ENCODE measurements at regions not wholly inside any gene's neighbourhood (a gene's known extent, or its start where the extent isn't known, plus 50 kb on each side); places are given as distances from the start of the nearest gene placed in this dataset.

DNA sequence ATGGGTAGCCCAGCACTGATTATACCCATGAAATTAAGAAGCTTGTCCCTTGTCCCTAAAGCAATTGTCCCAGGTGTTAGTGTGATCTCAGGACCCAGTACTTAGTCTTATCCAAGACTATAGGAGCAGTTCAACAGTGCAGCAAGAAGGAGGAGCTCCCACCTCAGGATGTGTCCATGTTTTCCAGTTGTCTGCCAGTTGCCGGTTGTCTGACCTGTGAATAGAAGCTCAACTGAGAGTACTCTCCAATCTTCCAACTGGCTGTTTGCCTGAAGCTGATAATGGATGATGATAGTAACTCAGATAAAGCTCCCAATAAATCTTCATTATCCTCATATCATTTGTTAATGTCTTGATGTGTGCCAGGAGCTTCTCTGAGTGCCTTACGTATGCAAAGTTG lies 107.2 kb upstream of the HTR2A start:
- CTCF ChIA-PET, result no interaction called here
- no peak for ATAC-seq
- Mint-ChIP-seq H3K27me3 (peaks cover 4 to 42% (median 29%) of the 10 kb centered on the region in 5 donors), H3K4me3 (no peak overlapping the region), H3K36me3 (no peaks in the 10 kb centered on the region), H3K27ac (no peak overlapping the region), H3K9me3 (peaks cover 0 to 3% (median 0%) of the 10 kb centered on the region in 11 donors), H3K4me1 (no peaks in the 10 kb centered on the region)
- no peaks in the 10 kb centered on the region for H3K27me3 ChIP-seq (ENCODE audit: control insufficient read depth in 2 of 2, insufficient read depth in 2 of 2, low read length in 2 of 2)
- H3K27ac ChIP-seq (ENCODE audit: low read depth, low read length), result no peak overlapping the region
- H3K9me3 ChIP-seq (ENCODE audit: control insufficient read depth in 2 of 3, low read length in 3 of 3), result no peaks in the 10 kb centered on the region
- DNase-seq, result no peak
- H3K4me3 ChIP-seq (ENCODE audit: low read length), result no peak overlapping the region
- intact Hi-C loops (cut with micrococcal nuclease), result no loop called here
- H3K4me1 ChIP-seq (ENCODE audit: control insufficient read depth in 2 of 2, insufficient read depth in 2 of 2, low read length in 2 of 2), result no peaks in the 10 kb centered on the region
- POLR2A ChIA-PET, result no interaction called here
- no peaks in the 10 kb centered on the region for H3K36me3 ChIP-seq (ENCODE audit: control insufficient read depth in 2 of 3, insufficient read depth in 3 of 3, low read length in 3 of 3)

DNA sequence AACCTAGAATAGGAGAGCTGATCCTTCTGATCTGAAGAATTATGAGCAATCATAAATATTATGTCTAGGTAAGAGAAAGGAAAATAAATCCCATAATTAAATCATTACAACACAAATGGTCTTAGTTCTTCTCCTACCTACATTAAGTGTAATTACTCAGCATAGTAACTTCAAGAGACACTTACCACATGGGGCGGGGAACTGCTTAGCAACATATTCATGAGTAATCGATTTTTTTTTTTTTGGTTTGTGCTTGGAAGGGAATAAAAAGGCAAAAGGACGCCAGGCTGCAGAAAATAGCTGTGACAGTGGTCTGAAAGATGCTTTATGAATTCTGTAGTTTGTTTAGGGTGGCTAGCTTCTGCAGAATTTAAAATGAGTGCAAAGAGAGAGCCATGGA lies 103.3 kb upstream of the HTR2A start:
- Histone ChIP-seq H3K9me3 (ENCODE audit: control insufficient read depth in 2 of 3, low read length in 3 of 3) (no peaks in the 10 kb centered on the region), H3K27me3 (ENCODE audit: control insufficient read depth in 2 of 2, insufficient read depth in 2 of 2, low read length in 2 of 2) (no peaks in the 10 kb centered on the region), H3K4me3 (ENCODE audit: low read length) (no peak overlapping the region), H3K36me3 (ENCODE audit: control insufficient read depth in 2 of 3, insufficient read depth in 3 of 3, low read length in 3 of 3) (no peaks in the 10 kb centered on the region), H3K4me1 (ENCODE audit: control insufficient read depth in 2 of 2, insufficient read depth in 2 of 2, low read length in 2 of 2) (no peaks in the 10 kb centered on the region), H3K27ac (ENCODE audit: low read depth, low read length) (no peak overlapping the region)
- ATAC-seq (no peak), DNase-seq (no peak)
- Mint-ChIP-seq H3K4me3 (no peak overlapping the region), H3K27ac (no peak overlapping the region), H3K4me1 (peaks cover 0 to 2% (median 0%) of the 10 kb centered on the region in 7 donors), H3K36me3 (no peaks in the 10 kb centered on the region), H3K27me3 (peaks cover 4 to 45% (median 24%) of the 10 kb centered on the region in 5 donors), H3K9me3 (no peaks in the 10 kb centered on the region)
- ChIA-PET POLR2A (no interaction called here), CTCF (no interaction called here)
- intact Hi-C loops (cut with micrococcal nuclease), result no loop called here

DNA sequence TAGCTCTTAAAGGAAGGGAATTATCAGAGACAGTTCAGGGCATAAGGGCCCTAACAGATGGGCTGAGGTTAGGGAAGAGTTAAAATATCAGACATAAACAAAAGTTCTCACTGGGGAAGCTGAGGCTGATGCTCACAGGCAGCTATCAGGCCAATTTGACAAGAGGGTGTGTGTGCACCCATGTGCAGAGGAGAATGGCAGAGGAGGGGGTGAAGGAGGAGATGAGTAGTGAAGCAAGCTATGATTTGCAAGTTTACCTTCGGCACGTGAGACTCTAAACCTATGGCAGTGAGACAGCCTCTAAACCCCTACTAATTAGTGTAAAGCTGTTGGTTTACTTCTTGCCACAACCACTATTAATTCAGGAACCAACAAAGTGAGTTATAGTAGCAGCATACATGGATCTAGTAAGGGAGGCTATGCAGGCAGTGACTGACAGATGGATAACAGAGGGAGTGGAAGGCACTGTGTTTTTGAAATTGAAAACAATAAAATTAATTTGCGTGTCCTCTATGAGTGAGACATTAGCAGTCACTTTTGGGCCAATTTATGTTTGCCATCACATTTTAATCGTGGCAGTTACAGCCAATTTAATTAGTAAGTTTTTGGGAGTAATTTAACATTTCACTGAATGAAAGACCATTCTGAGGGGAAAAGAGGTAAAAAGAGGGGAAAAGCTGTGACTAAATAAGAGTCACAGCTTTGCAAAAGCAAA lies 99.6 kb upstream of the HTR2A start:
- no peak overlapping the region for H3K4me3 ChIP-seq (ENCODE audit: low read length)
- H3K27ac ChIP-seq (ENCODE audit: low read depth, low read length), result no peak overlapping the region
- no peaks in the 10 kb centered on the region for H3K9me3 ChIP-seq (ENCODE audit: control insufficient read depth in 2 of 3, low read length in 3 of 3)
- H3K4me1 ChIP-seq (ENCODE audit: control insufficient read depth in 2 of 2, insufficient read depth in 2 of 2, low read length in 2 of 2), result no peaks in the 10 kb centered on the region
- H3K36me3 Mint-ChIP-seq, result no peaks in the 10 kb centered on the region
- H3K27me3 Mint-ChIP-seq, result peaks cover 0 to 34% (median 8%) of the 10 kb centered on the region in 5 donors
- intact Hi-C loops (cut with micrococcal nuclease), result no loop called here
- H3K27ac Mint-ChIP-seq, result no peak overlapping the region
- H3K27me3 ChIP-seq (ENCODE audit: control insufficient read depth in 2 of 2, insufficient read depth in 2 of 2, low read length in 2 of 2), result no peaks in the 10 kb centered on the region
- ChIA-PET POLR2A (no interaction called here), CTCF (no interaction called here)
- H3K4me3 Mint-ChIP-seq, result no peak overlapping the region
- no peaks in the 10 kb centered on the region for H3K36me3 ChIP-seq (ENCODE audit: control insufficient read depth in 2 of 3, insufficient read depth in 3 of 3, low read length in 3 of 3)
- peaks cover 0 to 2% (median 0%) of the 10 kb centered on the region in 7 donors for H3K4me1 Mint-ChIP-seq
- peaks cover 0 to 4% (median 0%) of the 10 kb centered on the region in 11 donors for H3K9me3 Mint-ChIP-seq
- ATAC-seq (no peak), DNase-seq (no peak)

DNA sequence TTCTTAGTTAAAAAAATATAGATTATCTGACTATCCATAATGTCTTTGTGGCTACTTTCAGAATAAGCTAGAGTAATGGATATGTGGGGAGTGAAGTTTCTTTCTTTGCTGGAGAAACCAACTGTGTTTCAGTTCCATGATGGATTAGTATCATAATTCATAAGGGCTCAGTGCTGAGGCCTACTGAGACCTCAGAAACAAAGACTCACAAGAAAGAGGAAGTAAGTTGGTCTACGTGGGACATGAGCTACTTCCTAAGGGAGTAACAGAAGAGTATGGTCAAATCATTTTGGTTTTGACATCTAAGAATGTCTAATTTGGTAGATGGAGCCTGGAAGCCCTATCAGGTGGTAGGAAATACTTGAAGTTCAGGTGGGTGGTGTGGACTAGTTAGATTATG lies 99.0 kb upstream of the HTR2A start:
- Mint-ChIP-seq H3K36me3 (no peaks in the 10 kb centered on the region), H3K4me1 (peaks cover 0 to 2% (median 0%) of the 10 kb centered on the region in 7 donors), H3K27me3 (peaks cover 0 to 28% (median 2%) of the 10 kb centered on the region in 5 donors), H3K27ac (no peak overlapping the region), H3K4me3 (no peak overlapping the region), H3K9me3 (peaks cover 0 to 4% (median 0%) of the 10 kb centered on the region in 11 donors)
- intact Hi-C loops (cut with micrococcal nuclease), result no loop called here
- ATAC-seq (no peak), DNase-seq (no peak)
- Histone ChIP-seq H3K4me1 (ENCODE audit: control insufficient read depth in 2 of 2, insufficient read depth in 2 of 2, low read length in 2 of 2) (no peaks in the 10 kb centered on the region), H3K27ac (ENCODE audit: low read depth, low read length) (no peak overlapping the region), H3K36me3 (ENCODE audit: control insufficient read depth in 2 of 3, insufficient read depth in 3 of 3, low read length in 3 of 3) (no peaks in the 10 kb centered on the region), H3K9me3 (ENCODE audit: control insufficient read depth in 2 of 3, low read length in 3 of 3) (no peaks in the 10 kb centered on the region), H3K27me3 (ENCODE audit: control insufficient read depth in 2 of 2, insufficient read depth in 2 of 2, low read length in 2 of 2) (no peaks in the 10 kb centered on the region), H3K4me3 (ENCODE audit: low read length) (no peak overlapping the region)
- POLR2A ChIA-PET, result no interaction called here
- CTCF ChIA-PET, result no interaction called here

DNA sequence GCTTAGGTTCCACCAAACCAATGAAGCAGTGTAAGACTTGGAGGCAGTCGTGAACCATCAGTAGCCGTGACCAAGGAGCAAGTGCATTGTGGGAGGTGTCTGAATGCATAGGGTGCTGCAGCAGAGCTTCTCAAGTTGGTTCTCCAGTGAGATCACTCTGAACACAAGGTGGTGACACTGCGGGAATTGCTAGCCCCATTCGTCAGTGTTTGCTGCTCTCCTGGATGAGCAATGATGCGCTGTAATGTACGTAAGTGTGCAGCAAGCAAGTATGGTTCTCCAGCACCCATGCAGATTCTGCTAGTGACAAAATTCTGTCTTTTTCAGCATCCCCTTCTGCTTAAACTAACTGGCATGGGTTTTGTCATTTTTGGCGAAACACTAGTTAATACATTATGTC lies 97.6 kb upstream of the HTR2A start:
- H3K4me3 Mint-ChIP-seq, result no peak overlapping the region
- H3K4me1 Mint-ChIP-seq, result peaks cover 0 to 2% (median 0%) of the 10 kb centered on the region in 7 donors
- no peak overlapping the region for H3K4me3 ChIP-seq (ENCODE audit: low read length)
- DNase-seq (no peak), ATAC-seq (no peak)
- no peak overlapping the region for H3K27ac Mint-ChIP-seq
- no peaks in the 10 kb centered on the region for H3K36me3 ChIP-seq (ENCODE audit: control insufficient read depth in 2 of 3, insufficient read depth in 3 of 3, low read length in 3 of 3)
- ChIA-PET CTCF (no interaction called here), POLR2A (no interaction called here)
- H3K27ac ChIP-seq (ENCODE audit: low read depth, low read length), result no peak overlapping the region
- intact Hi-C loops (cut with micrococcal nuclease), result no loop called here
- no peaks in the 10 kb centered on the region for H3K36me3 Mint-ChIP-seq
- H3K9me3 ChIP-seq (ENCODE audit: control insufficient read depth in 2 of 3, low read length in 3 of 3), result no peaks in the 10 kb centered on the region
- no peaks in the 10 kb centered on the region for H3K27me3 ChIP-seq (ENCODE audit: control insufficient read depth in 2 of 2, insufficient read depth in 2 of 2, low read length in 2 of 2)
- no peaks in the 10 kb centered on the region for H3K4me1 ChIP-seq (ENCODE audit: control insufficient read depth in 2 of 2, insufficient read depth in 2 of 2, low read length in 2 of 2)
- peaks cover 0 to 34% (median 5%) of the 10 kb centered on the region in 5 donors for H3K27me3 Mint-ChIP-seq
- H3K9me3 Mint-ChIP-seq, result peaks cover 0 to 4% (median 0%) of the 10 kb centered on the region in 11 donors

DNA sequence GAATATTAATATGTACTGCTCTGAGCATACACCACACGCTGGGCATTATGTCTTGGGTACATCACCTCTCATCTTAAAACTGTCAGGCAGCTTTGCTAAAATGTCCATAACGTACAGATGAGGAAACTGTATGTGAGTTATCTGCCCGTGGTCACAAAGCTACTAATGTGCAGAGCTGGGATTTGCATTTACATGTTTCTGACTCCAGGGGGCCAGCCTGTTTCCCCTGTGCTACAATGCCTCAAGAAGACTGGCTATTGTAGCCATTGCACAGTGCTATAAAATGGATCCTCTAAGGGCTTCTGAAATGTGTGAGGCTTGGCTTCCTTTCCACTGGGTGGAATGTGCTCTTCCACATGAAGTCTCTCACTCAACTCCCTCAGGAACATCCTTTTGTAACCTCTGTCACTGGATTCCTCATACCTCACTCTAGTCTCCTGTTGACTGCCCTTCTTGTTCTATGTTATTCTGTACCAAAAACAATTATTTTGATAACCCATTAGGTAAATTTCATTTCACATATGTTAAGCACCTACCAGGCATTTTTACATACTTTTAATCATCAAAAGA lies 95.6 kb upstream of the HTR2A start:
- no peak overlapping the region for H3K27ac ChIP-seq (ENCODE audit: low read depth, low read length)
- intact Hi-C loops (cut with micrococcal nuclease), result no loop called here
- ATAC-seq (no peak), DNase-seq (no peak)
- no peak overlapping the region for H3K27ac Mint-ChIP-seq
- H3K9me3 ChIP-seq (ENCODE audit: control insufficient read depth in 2 of 3, low read length in 3 of 3), result no peaks in the 10 kb centered on the region
- peaks cover 0 to 4% (median 0%) of the 10 kb centered on the region in 11 donors for H3K9me3 Mint-ChIP-seq
- ChIA-PET CTCF (no interaction called here), POLR2A (no interaction called here)
- H3K27me3 ChIP-seq (ENCODE audit: control insufficient read depth in 2 of 2, insufficient read depth in 2 of 2, low read length in 2 of 2), result no peaks in the 10 kb centered on the region
- no peak overlapping the region for H3K4me3 Mint-ChIP-seq
- no peaks in the 10 kb centered on the region for H3K4me1 ChIP-seq (ENCODE audit: control insufficient read depth in 2 of 2, insufficient read depth in 2 of 2, low read length in 2 of 2)
- H3K4me3 ChIP-seq (ENCODE audit: low read length), result no peak overlapping the region
- H3K4me1 Mint-ChIP-seq, result peaks cover 0 to 2% (median 0%) of the 10 kb centered on the region in 7 donors
- H3K27me3 Mint-ChIP-seq, result peaks cover 2 to 43% (median 10%) of the 10 kb centered on the region in 5 donors
- H3K36me3 Mint-ChIP-seq, result no peaks in the 10 kb centered on the region
- H3K36me3 ChIP-seq (ENCODE audit: control insufficient read depth in 2 of 3, insufficient read depth in 3 of 3, low read length in 3 of 3), result no peaks in the 10 kb centered on the region

DNA sequence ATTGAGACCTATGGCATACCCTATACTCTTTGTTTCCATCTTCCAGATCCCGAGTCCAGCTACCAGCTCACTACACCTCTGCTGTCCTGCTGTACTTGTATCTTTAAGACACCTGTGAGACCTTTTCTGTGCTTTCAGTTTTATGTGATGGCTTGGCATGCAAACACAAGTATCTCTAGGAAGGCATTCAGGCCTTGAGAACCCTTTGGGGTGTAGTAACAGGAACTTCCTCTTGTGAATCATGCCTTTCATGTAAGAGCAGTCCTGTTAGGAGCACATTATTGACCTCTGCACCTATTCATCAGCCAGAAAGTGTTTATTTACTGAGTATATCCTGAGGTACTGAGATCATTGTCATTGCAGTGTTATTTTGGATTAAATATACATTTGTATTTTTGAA lies 87.0 kb upstream of the HTR2A start:
- Mint-ChIP-seq H3K4me1 (peaks cover 0 to 11% (median 8%) of the 10 kb centered on the region in 7 donors), H3K36me3 (no peaks in the 10 kb centered on the region), H3K4me3 (no peak overlapping the region), H3K27ac (no peak overlapping the region), H3K9me3 (peaks cover 0 to 2% (median 0%) of the 10 kb centered on the region in 11 donors), H3K27me3 (peaks cover 2 to 13% (median 8%) of the 10 kb centered on the region in 5 donors)
- POLR2A ChIA-PET, result no interaction called here
- H3K4me3 ChIP-seq (ENCODE audit: low read length), result no peak overlapping the region
- DNase-seq (no peak), ATAC-seq (peak; percentile 59)
- H3K27me3 ChIP-seq (ENCODE audit: control insufficient read depth in 2 of 2, insufficient read depth in 2 of 2, low read length in 2 of 2), result no peaks in the 10 kb centered on the region
- H3K4me1 ChIP-seq (ENCODE audit: control insufficient read depth in 2 of 2, insufficient read depth in 2 of 2, low read length in 2 of 2), result no peaks in the 10 kb centered on the region
- no peak overlapping the region for H3K27ac ChIP-seq (ENCODE audit: low read depth, low read length)
- intact Hi-C loops (cut with micrococcal nuclease), result no loop called here
- no peaks in the 10 kb centered on the region for H3K9me3 ChIP-seq (ENCODE audit: control insufficient read depth in 2 of 3, low read length in 3 of 3)
- CTCF ChIA-PET, result no interaction called here
- no peaks in the 10 kb centered on the region for H3K36me3 ChIP-seq (ENCODE audit: control insufficient read depth in 2 of 3, insufficient read depth in 3 of 3, low read length in 3 of 3)

Measured in naive thymus-derived CD4-positive, alpha-beta T cell (primary cell).